DMS153 treated with DMSO at 0.1 percent for 48 hours (cell line): ENCODE measurements at regions not wholly inside any gene's neighbourhood (a gene's known extent, or its start where the extent isn't known, plus 50 kb on each side); places are given as distances from the start of the nearest gene placed in this dataset.
A peak's percentile ranks its signal among the peaks of the same experiment; 100 is the strongest.

Source experiments
- DNase-seq: peaks from one replicate; lab custom pipeline; 2025; ENCODE audit not compliant: unreplicated experiment; lab: John Stamatoyannopoulos, UW

GRCh38 chr6:23409531-23409930 lies 716.5 kb upstream of the NRSN1 start:
- no peak for DNase-seq

- no peak for DNase-seq
Observed at GRCh38 chr6:23410439-23410838, 715.6 kb upstream of the NRSN1 start.

GRCh38 chr6:23412770-23413169 lies 713.2 kb upstream of the NRSN1 start:
- no peak for DNase-seq

- no peak for DNase-seq
Observed at GRCh38 chr6:23413327-23414050, 712.5 kb upstream of the NRSN1 start.

GRCh38 chr6:23414051-23414445 lies 712.0 kb upstream of the NRSN1 start:
- DNase-seq, result peak; percentile 25

- no peak for DNase-seq
Observed at GRCh38 chr6:23414922-23415321, 711.1 kb upstream of the NRSN1 start.

GRCh38 chr6:23415819-23416427 lies 710.1 kb upstream of the NRSN1 start:
- DNase-seq, result no peak

GRCh38 chr6:23417133-23417532 lies 708.9 kb upstream of the NRSN1 start:
- DNase-seq, result no peak

GRCh38 chr6:23418095-23418494 lies 707.9 kb upstream of the NRSN1 start:
- no peak for DNase-seq

GRCh38 chr6:23419046-23419445 lies 707.0 kb upstream of the NRSN1 start:
- no peak for DNase-seq

GRCh38 chr6:23420659-23421350 lies 705.2 kb upstream of the NRSN1 start:
- DNase-seq, result no peak

GRCh38 chr6:23424584-23424983 lies 701.4 kb upstream of the NRSN1 start:
- DNase-seq, result no peak

GRCh38 chr6:23435126-23435525 lies 690.9 kb upstream of the NRSN1 start:
- no peak for DNase-seq

GRCh38 chr6:23435798-23436197 lies 690.2 kb upstream of the NRSN1 start:
- no peak for DNase-seq

- no peak for DNase-seq
Observed at GRCh38 chr6:23441808-23442461, 684.1 kb upstream of the NRSN1 start.

- no peak for DNase-seq
Observed at GRCh38 chr6:23445157-23445710, 680.8 kb upstream of the NRSN1 start.

- DNase-seq, result peak; percentile 60
Observed at GRCh38 chr6:23446469-23446967, 679.5 kb upstream of the NRSN1 start.

- no peak for DNase-seq
Observed at GRCh38 chr6:23447731-23448130, 678.3 kb upstream of the NRSN1 start.

GRCh38 chr6:23448281-23448680 lies 677.7 kb upstream of the NRSN1 start:
- no peak for DNase-seq

- no peak for DNase-seq
Observed at GRCh38 chr6:23454080-23454976, 671.7 kb upstream of the NRSN1 start.
